Adrenal gland (tissue), 9 donors: ENCODE measurements at regions not wholly inside any gene's neighbourhood (a gene's known extent, or its start where the extent isn't known, plus 50 kb on each side); places are given as distances from the start of the nearest gene placed in this dataset.

ENCODE experiments used
- DNase-seq, 7 donors: peaks; one replicate each; pipeline ENCODE4 v3.0.0-alpha.2; 2019 to 2020
- H3K27ac ChIP-seq, 5 donors: fragments of 200-600 bp; sonication (generic) in 4 of 5; 1 replicate in 3 of 5; 2 replicates in 2 of 5; pipeline versions ENCODE4 v1.5.1 to v1.8.0; 2016 to 2020; ENCODE audit warnings: mild to moderate bottlenecking in 1 of 5
- H3K27me3 ChIP-seq: fragments of 200-600 bp; 2 replicates; pipeline ENCODE4 v1.8.0; 2021
- H3K36me3 ChIP-seq, 2 donors: fragments of 200-600 bp; replicated peaks in 1 of 2; 1 replicate in 1 of 2; 2 replicates in 1 of 2; pipeline versions ENCODE4 v1.5.1 to v1.8.0; 2018 to 2022
- H3K4me1 ChIP-seq, 2 donors: fragments of 200-600 bp; replicated peaks in 1 of 2; 1 replicate in 1 of 2; 2 replicates in 1 of 2; pipeline versions ENCODE4 v1.5.1 to v1.8.0; 2018 to 2021
- H3K4me3 ChIP-seq, 4 donors: fragments of 200-600 bp; sonication (generic) in 3 of 4; one replicate each; pipeline ENCODE4 v1.5.1; 2016 to 2018
- H3K9me3 ChIP-seq, 3 donors: fragments of 200-600 bp; sonication (generic) in 1 of 3; replicated peaks in 1 of 3; 1 replicate in 2 of 3; 2 replicates in 1 of 3; pipeline versions ENCODE4 v1.5.1 to v1.8.0; 2016 to 2021
- CTCF ChIP-seq, 6 experiments: fragments of 450-650 bp in 4 of 6; fragments of 200-600 bp in 2 of 6; sonication (generic) in 1 of 6; IDR thresholded peaks; 1 replicate in 5 of 6; 2 replicates in 1 of 6; pipeline versions ENCODE4 v1.5.1 to v1.8.0; 2016 to 2021; ENCODE audit warnings: antibody characterized with exemption in 6 of 6, mild to moderate bottlenecking in 2 of 6, moderate library complexity in 1 of 6
- POLR2A ChIP-seq, 2 donors: fragments of 450-650 bp; IDR thresholded peaks; one replicate each; pipeline ENCODE4 v1.6.1; 2017; ENCODE audit warnings: antibody characterized with exemption in 2 of 2, mild to moderate bottlenecking in 2 of 2, moderate library complexity in 1 of 2
- WGBS, 4 donors: extraction: QIAGEN DNeasy Blood & Tissue Kit in 2 of 4; methylation state at CpG; one replicate each; pipeline versions ENCODE4 v1.1.5 to v1.1.7; 2013 to 2017; 5-methylcytosine and 5-hydroxymethylcytosine counted together
- intact Hi-C, 2 donors: fragments of 100-400 bp; cut with DNase I; formaldehyde crosslinking; loops; one replicate each; pipeline versions ENCODE4 v1.14.1 to v1.15.0; 2022 to 2023
- donor health status: healthy with polysubstance abuse.
- donor health status: Bipolar disorder and iron deficiency.
- donor health status: DM: yes; HTN: yes; CAD: no.
- donor health status: DM: no; HTN: no; CAD: no.
- donor health status: DM: no; HTN: no; CAD: no.

- Histone ChIP-seq H3K27me3 (no peaks in the 10 kb centered on the region), H3K4me1 (no peaks in the 10 kb centered on the region), H3K27ac (no peak overlapping the region), H3K9me3 (no peaks in the 10 kb centered on the region), H3K36me3 (no peaks in the 10 kb centered on the region), H3K4me3 (no peak overlapping the region)
- TF ChIP-seq POLR2A (IDR thresholded peaks at IDR 0.05) (no peak), CTCF (IDR thresholded peaks at IDR 0.05) (no peak)
- DNase-seq: no peak
- 57 to 84% (median 67%) methylated on average over 9 of the region's 9 CpGs for WGBS, 4 donors
- intact Hi-C loops: no loop called here
Measured at GRCh38 chr4:63607169-63607872, 801.9 kb downstream of the TECRL start.

- Histone ChIP-seq H3K27me3 (no peaks in the 10 kb centered on the region), H3K4me3 (no peak overlapping the region), H3K27ac (no peak overlapping the region), H3K36me3 (no peaks in the 10 kb centered on the region), H3K4me1 (no peaks in the 10 kb centered on the region), H3K9me3 (no peaks in the 10 kb centered on the region)
- DNase-seq: no peak
- intact Hi-C loops: no loop called here
- 60 to 91% (median 62%) methylated on average over 6 of the region's 6 CpGs for WGBS, 4 donors
- TF ChIP-seq POLR2A (IDR thresholded peaks at IDR 0.05) (no peak), CTCF (IDR thresholded peaks at IDR 0.05) (no peak)
Measured at GRCh38 chr4:63589796-63590195, 819.5 kb downstream of the TECRL start.

- 51 to 63% (median 56%) methylated on average over 2 of the region's 2 CpGs for WGBS, 4 donors
- Histone ChIP-seq H3K36me3 (no peaks in the 10 kb centered on the region), H3K4me3 (no peak overlapping the region), H3K27me3 (no peaks in the 10 kb centered on the region), H3K4me1 (no peaks in the 10 kb centered on the region), H3K27ac (no peak overlapping the region), H3K9me3 (no peaks in the 10 kb centered on the region)
- TF ChIP-seq CTCF (IDR thresholded peaks at IDR 0.05) (no peak), POLR2A (IDR thresholded peaks at IDR 0.05) (no peak)
- DNase-seq: no peak
- intact Hi-C loops: no loop called here
Measured at GRCh38 chr4:63583561-63583960, 825.7 kb downstream of the TECRL start.

GRCh38 chr4:63583007-63583406 is 826.2 kb downstream of the TECRL start:
- Histone ChIP-seq H3K4me1 (no peaks in the 10 kb centered on the region), H3K4me3 (no peak overlapping the region), H3K27ac (no peak overlapping the region), H3K36me3 (no peaks in the 10 kb centered on the region), H3K9me3 (no peaks in the 10 kb centered on the region), H3K27me3 (no peaks in the 10 kb centered on the region)
- intact Hi-C loops: no loop called here
- TF ChIP-seq POLR2A (IDR thresholded peaks at IDR 0.05) (no peak), CTCF (IDR thresholded peaks at IDR 0.05) (no peak)
- no peak for DNase-seq
